DND-41 (cell line): ENCODE measurements at regions not wholly inside any gene's neighbourhood (a gene's known extent, or its start where the extent isn't known, plus 50 kb on each side); places are given as distances from the start of the nearest gene placed in this dataset.

ENCODE experiments used
- ATAC-seq: fragments of 200-7000 bp; cut with Tn5 transposase; 3 replicates; pipeline ENCODE4 v1.9.1; 2021; ENCODE audit warnings: low read depth; ENCODE audit not compliant: insufficient read depth
- DNase-seq: peaks from one replicate; pipeline ENCODE4 v3.0.0-alpha.2; 2020
- H2AFZ ChIP-seq: 2 replicates; pipeline ENCODE4 v1.6.0; 2012; ENCODE audit warnings: low read depth, low read length
- H3K27ac ChIP-seq: 2 replicates; pipeline ENCODE4 v1.5.1; 2012; ENCODE audit warnings: low read length, inconsistent platforms
- H3K27me3 ChIP-seq: fragments of 200-600 bp; sonication (generic); 2 replicates; pipeline ENCODE4 v1.6.0; 2012; ENCODE audit warnings: low read length, mild to moderate bottlenecking, inconsistent platforms; ENCODE audit not compliant: insufficient read depth, poor library complexity
- H3K36me3 ChIP-seq: 2 replicates; pipeline ENCODE4 v1.5.1; 2012; ENCODE audit warnings: low read length, inconsistent platforms; ENCODE audit not compliant: insufficient read depth
- H3K4me1 ChIP-seq: 2 replicates; pipeline ENCODE4 v1.5.1; 2012; ENCODE audit warnings: mild to moderate bottlenecking, low read length; ENCODE audit not compliant: insufficient read depth
- H3K4me2 ChIP-seq: 2 replicates; pipeline ENCODE4 v1.6.0; 2012; ENCODE audit warnings: mild to moderate bottlenecking, moderate library complexity, low read length, inconsistent platforms; ENCODE audit not compliant: insufficient read depth
- H3K4me3 ChIP-seq, 2 experiments: fragments of 200-600 bp in 1 of 2; shearing (Covaris generic) in 1 of 2; 2 replicates each; pipeline ENCODE4 v1.5.1; 2012 to 2016; ENCODE audit warnings: inconsistent platforms in 2 of 2, low read length in 2 of 2, mild to moderate bottlenecking in 2 of 2, low read depth in 1 of 2, moderate library complexity in 1 of 2
- H3K79me2 ChIP-seq: 2 replicates; pipeline ENCODE4 v1.6.0; 2012; ENCODE audit warnings: low read length, inconsistent platforms; ENCODE audit not compliant: insufficient read depth
- H3K9ac ChIP-seq: 2 replicates; pipeline ENCODE4 v1.6.0; 2012; ENCODE audit warnings: low read depth, mild to moderate bottlenecking, inconsistent platforms, low read length, moderate library complexity
- H3K9me3 ChIP-seq: 2 replicates; pipeline ENCODE4 v1.5.1; 2012; ENCODE audit warnings: low read length, moderate library complexity, mild to moderate bottlenecking, inconsistent platforms; ENCODE audit not compliant: insufficient read depth, severe bottlenecking
- H4K20me1 ChIP-seq: 2 replicates; pipeline ENCODE4 v1.6.0; 2012; ENCODE audit warnings: low read length; ENCODE audit not compliant: insufficient read depth
- CTCF ChIP-seq: IDR thresholded peaks from 2 replicates; pipeline ENCODE4 v1.5.1; 2012; ENCODE audit warnings: borderline replicate concordance, low read length, moderate library complexity, mild to moderate bottlenecking; ENCODE audit not compliant: poor library complexity, severe bottlenecking; ENCODE audit errors: extremely low read depth
- EZH2 ChIP-seq: IDR thresholded peaks from 3 replicates; pipeline ENCODE4 v1.6.1; 2012; ENCODE audit warnings: borderline replicate concordance, low read depth, mild to moderate bottlenecking, moderate library complexity, low read length, inconsistent platforms; ENCODE audit not compliant: severe bottlenecking

- no peak for ATAC-seq
- Histone ChIP-seq H3K9me3 (no peaks in the 10 kb centered on the region), H4K20me1 (no peaks in the 10 kb centered on the region; the same call in 1 of the 2 replicates), H3K36me3 (no peaks in the 10 kb centered on the region), H3K27ac (no peak overlapping the region), H3K4me1 (no peaks in the 10 kb centered on the region), H3K79me2 (no peaks in the 10 kb centered on the region), H2AFZ (no peak overlapping the region), H3K4me2 (no peak overlapping the region), H3K9ac (no peak overlapping the region), H3K4me3 (no peak overlapping the region), H3K27me3 (no peaks in the 10 kb centered on the region)
- peak; percentile 18 for TF ChIP-seq CTCF
- no peak for TF ChIP-seq EZH2
- no peak for DNase-seq
These were observed 1306.6 kb downstream of the BRD1 start for GRCh38 chr22:48520884-48521588.

GRCh38 chr22:48520207-48520606 is 1307.5 kb downstream of the BRD1 start:
- no peaks in the 10 kb centered on the region for H3K27me3 ChIP-seq
- DNase-seq (no peak), ATAC-seq (no peak)
- no peak overlapping the region for H3K4me2 ChIP-seq
- H3K27ac ChIP-seq: no peak overlapping the region
- H2AFZ ChIP-seq: no peak overlapping the region
- TF ChIP-seq EZH2 (no peak), CTCF (no peak)
- H4K20me1 ChIP-seq: no peaks in the 10 kb centered on the region; the same call in 1 of the 2 replicates
- no peaks in the 10 kb centered on the region for H3K9me3 ChIP-seq
- H3K36me3 ChIP-seq: no peaks in the 10 kb centered on the region
- H3K9ac ChIP-seq: no peak overlapping the region
- no peaks in the 10 kb centered on the region for H3K4me1 ChIP-seq
- no peak overlapping the region for H3K4me3 ChIP-seq
- H3K79me2 ChIP-seq: no peaks in the 10 kb centered on the region

GRCh38 chr22:48517039-48518030 is 1310.3 kb downstream of the BRD1 start:
- Histone ChIP-seq H3K4me2 (no peak overlapping the region), H3K4me3 (no peak overlapping the region), H3K27ac (no peak overlapping the region), H2AFZ (no peak overlapping the region), H3K36me3 (no peaks in the 10 kb centered on the region), H3K79me2 (no peaks in the 10 kb centered on the region), H3K4me1 (no peaks in the 10 kb centered on the region), H3K9me3 (no peaks in the 10 kb centered on the region), H3K9ac (no peak overlapping the region), H3K27me3 (no peaks in the 10 kb centered on the region), H4K20me1 (no peaks in the 10 kb centered on the region; the same call in 1 of the 2 replicates)
- DNase-seq (no peak), ATAC-seq (no peak)
- TF ChIP-seq CTCF (peak; percentile 3), EZH2 (no peak)
